SK-N-MC (cell line): ENCODE measurements at regions not wholly inside any gene's neighbourhood (a gene's known extent, or its start where the extent isn't known, plus 50 kb on each side); places are given as distances from the start of the nearest gene placed in this dataset.

Experiments
- EZH2 ChIP-seq: fragments of 200-600 bp; sonication (generic); IDR thresholded peaks from one replicate; pipeline ENCODE4 v1.6.1; 2017; ENCODE audit warnings: antibody characterized with exemption
- POLR2AphosphoS5 ChIP-seq: IDR thresholded peaks from 2 replicates; pipeline ENCODE4 v1.6.1; 2012; ENCODE audit warnings: mild to moderate bottlenecking, low read depth, low read length, borderline replicate concordance

DNA sequence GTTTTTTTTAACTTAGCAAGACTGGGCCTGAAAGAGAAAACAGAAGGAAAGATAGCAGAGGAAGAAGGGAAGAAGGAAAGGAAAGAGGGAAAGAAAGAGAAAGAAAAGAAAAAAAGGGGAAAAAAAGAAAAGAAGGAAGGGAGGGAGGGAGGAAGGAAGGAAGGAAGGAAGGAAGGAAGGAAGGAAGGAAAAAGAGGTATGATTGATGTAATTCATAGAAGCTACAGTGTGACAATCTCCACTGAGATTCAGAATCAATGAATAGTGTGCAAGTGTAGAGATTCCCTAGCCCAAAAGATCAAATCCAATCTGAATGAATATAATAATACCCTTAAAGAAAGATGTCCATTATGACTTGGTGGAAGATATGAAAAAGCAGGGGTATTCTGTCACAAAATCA lies 126.9 kb upstream of the DNAJC10 start:
- TF ChIP-seq EZH2 (no peak), POLR2AphosphoS5 (no peak; the same call in 1 of the 2 replicates)
